Transverse colon (tissue), 4 donors: ENCODE measurements at regions not wholly inside any gene's neighbourhood (a gene's known extent, or its start where the extent isn't known, plus 50 kb on each side); places are given as distances from the start of the nearest gene placed in this dataset.

ENCODE experiments used
- DNase-seq: peaks from one replicate; pipeline ENCODE4 v3.0.0-alpha.2; 2019
- H3K27ac ChIP-seq, 4 donors: fragments of 200-600 bp; sonication (generic); 2 replicates each; pipeline ENCODE4 v1.5.1; 2016 to 2018; ENCODE audit warnings: inconsistent platforms in 4 of 4
- H3K27me3 ChIP-seq: fragments of 200-600 bp; sonication (generic); 2 replicates; pipeline ENCODE4 v1.5.1; 2017; ENCODE audit warnings: inconsistent platforms
- H3K36me3 ChIP-seq, 4 donors: fragments of 200-600 bp; sonication (generic); 2 replicates each; pipeline ENCODE4 v1.5.1; 2017 to 2019; ENCODE audit warnings: inconsistent platforms in 4 of 4
- H3K4me1 ChIP-seq, 4 donors: fragments of 200-600 bp; sonication (generic); 2 replicates each; pipeline ENCODE4 v1.5.1; 2017 to 2020; ENCODE audit warnings: inconsistent platforms in 4 of 4
- H3K4me3 ChIP-seq, 4 donors: fragments of 200-600 bp; sonication (generic); 1 replicate in 1 of 4; 2 replicates in 3 of 4; pipeline versions ENCODE4 v1.5.1 to v1.6.1; 2017 to 2019; ENCODE audit warnings: inconsistent platforms in 4 of 4
- H3K9me3 ChIP-seq, 2 donors: fragments of 200-600 bp; sonication (generic); 2 replicates each; pipeline ENCODE4 v1.5.1; 2017 to 2019; ENCODE audit warnings: inconsistent platforms in 2 of 2
- CTCF ChIP-seq, 5 experiments: fragments of 200-600 bp in 3 of 5; fragments of 450-650 bp in 2 of 5; sonication (generic) in 3 of 5; IDR thresholded peaks; 1 replicate in 2 of 5; 2 replicates in 3 of 5; pipeline ENCODE4 v1.5.1; 2016 to 2017; ENCODE audit warnings: antibody characterized with exemption in 5 of 5, inconsistent platforms in 3 of 5, mild to moderate bottlenecking in 2 of 5, moderate library complexity in 1 of 5
- EP300 ChIP-seq: sonication (generic); formaldehyde crosslinking; IDR thresholded peaks from one replicate; pipeline ENCODE4 v1.6.1; 2017; ENCODE audit warnings: antibody characterized with exemption, low read depth
- POLR2A ChIP-seq: fragments of 450-650 bp; IDR thresholded peaks from one replicate; pipeline ENCODE4 v1.6.1; 2016; ENCODE audit warnings: antibody characterized with exemption, mild to moderate bottlenecking, moderate library complexity
- POLR2AphosphoS5 ChIP-seq, 3 donors: sonication (generic); formaldehyde crosslinking; IDR thresholded peaks; one replicate each; pipeline ENCODE4 v1.6.1; 2016; ENCODE audit warnings: antibody characterized with exemption in 3 of 3
- WGBS, 2 donors: methylation state at CpG; one replicate each; pipeline ENCODE4 v1.1.5; 2018; ENCODE audit warnings: low coverage in 1 of 2; 5-methylcytosine and 5-hydroxymethylcytosine counted together
- in situ Hi-C, 4 donors: fragments of 200-750 bp; cut with MboI; loops; one replicate each; pipeline versions ENCODE4 v1.15.0 to v1.15.1; 2017; ENCODE audit warnings: low sequenced_read_pairs in 3 of 4, low pct_ligation_motif_present in 1 of 4, low pct_unique_long_range_greater_than_20kb in 1 of 4
- intact Hi-C: fragments of 100-400 bp; cut with DNase I; formaldehyde crosslinking; loops from one replicate; pipeline ENCODE4 v1.15.1; 2023; ENCODE audit warnings: low total_unique reads
- small RNA-seq, 4 donors: library from RNA; depleted of rRNA; stranded (forward); fragments of <200 nt; gene quantifications; one replicate each; pipeline ENCODE3, GENCODE V24; 2016

GRCh38 chr5:24407466-24407865 is 237.3 kb downstream of the CDH10 start:
- intact Hi-C loops = loop anchor here (2.0 kb wide), 1 partner anchor 77 kb away; no protein-coding TSS in a partner anchor
- 36 to 43% methylated on average over 2 to 3 of the region's 3 CpGs for WGBS, 2 donors
- H3K4me3 ChIP-seq = no peak overlapping the region
- in situ Hi-C loops = no loop called here
- H3K9me3 ChIP-seq = no peaks in the 10 kb centered on the region
- H3K27ac ChIP-seq = no peak overlapping the region
- H3K4me1 ChIP-seq = no peaks in the 10 kb centered on the region
- DNase-seq = no peak
- TF ChIP-seq EP300 (no peak), POLR2A (no peak), POLR2AphosphoS5 (IDR thresholded peaks at IDR 0.05) (no peak), CTCF (IDR thresholded peaks at IDR 0.05) (no peak)
- no peaks in the 10 kb centered on the region for H3K27me3 ChIP-seq
- no peaks in the 10 kb centered on the region for H3K36me3 ChIP-seq

- no peaks in the 10 kb centered on the region for H3K9me3 ChIP-seq
- in situ Hi-C loops = no loop called here
- intact Hi-C loops = no loop called here
- H3K4me3 ChIP-seq = no peak overlapping the region
- no peak overlapping the region for H3K27ac ChIP-seq
- no peaks in the 10 kb centered on the region for H3K27me3 ChIP-seq
- H3K36me3 ChIP-seq = no peaks in the 10 kb centered on the region
- no peaks in the 10 kb centered on the region for H3K4me1 ChIP-seq
- 40% methylated on average over 1 of the region's 1 CpG; no CpG with 5 or more reads in 1 of the 2 donors for WGBS, 2 donors
- no peak for TF ChIP-seq POLR2A
- no peak for TF ChIP-seq POLR2AphosphoS5 (IDR thresholded peaks at IDR 0.05)
- TF ChIP-seq EP300 = no peak
- TF ChIP-seq CTCF (IDR thresholded peaks at IDR 0.05) = no peak
- DNase-seq = no peak
Observed at GRCh38 chr5:24428345-24428744, 216.4 kb downstream of the CDH10 start.

DNA sequence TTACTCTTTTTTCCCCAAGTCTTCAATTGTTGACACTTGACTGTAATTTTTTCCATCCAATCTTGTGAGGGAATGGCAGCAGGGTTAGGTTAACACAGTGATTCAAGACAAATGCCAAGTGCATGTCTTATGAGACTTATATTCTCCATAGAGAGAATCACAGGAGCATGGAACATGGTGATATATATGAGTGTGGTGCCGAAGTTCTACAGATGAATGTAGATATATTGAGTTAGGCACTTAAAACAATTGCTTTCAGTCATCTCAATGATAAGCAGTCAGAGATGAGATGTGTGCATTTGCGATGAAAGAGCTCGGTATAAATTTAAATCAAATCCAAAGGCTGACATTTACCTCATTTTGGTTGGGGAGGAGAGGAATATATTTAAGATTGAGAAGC is 211.2 kb downstream of the CDH10 start:
- 84 to 96% methylated on average over 2 to 3 of the region's 3 CpGs for WGBS, 2 donors
- no peak overlapping the region for H3K27ac ChIP-seq
- intact Hi-C loops = no loop called here

More for the DNA sequence above, 211.2 kb downstream of the CDH10 start:
- in situ Hi-C loops = no loop called here
- TF ChIP-seq POLR2A (no peak), POLR2AphosphoS5 (IDR thresholded peaks at IDR 0.05) (no peak), EP300 (no peak), CTCF (IDR thresholded peaks at IDR 0.05) (no peak)
- Histone ChIP-seq H3K9me3 (no peaks in the 10 kb centered on the region), H3K4me3 (no peak overlapping the region), H3K4me1 (no peaks in the 10 kb centered on the region), H3K27me3 (no peaks in the 10 kb centered on the region), H3K36me3 (no peaks in the 10 kb centered on the region)
- DNase-seq = no peak

Small RNA genes lying in the stretch of these regions (small RNA-seq; reads per million reads assigned to genes)
- gene AC026784.1 = 0 reads per million in 4 donors
- 0 reads per million in 4 donors for gene RF00019
- gene RF00561 = 0 reads per million in 4 donors
